ENCODE measurements at regions not wholly inside any gene's neighbourhood (a gene's known extent, or its start where the extent isn't known, plus 50 kb on each side); places are given as distances from the start of the nearest gene placed in this dataset.

- DNase-seq, result peak; percentile 40
These were observed 242.2 kb downstream of the ZNF516 start for GRCh38 chr18:76252880-76253279.

- DNase-seq, result no peak
These were observed 242.9 kb downstream of the ZNF516 start for GRCh38 chr18:76252139-76252538.

- DNase-seq, result no peak
These were observed 243.4 kb downstream of the ZNF516 start for GRCh38 chr18:76251691-76252090.

- DNase-seq, result no peak
These were observed 248.5 kb downstream of the ZNF516 start for GRCh38 chr18:76246590-76246989.

GRCh38 chr18:76234676-76235060, 260.4 kb downstream of the ZNF516 start:
- DNase-seq, result no peak

- no peak for DNase-seq
These were observed 261.0 kb downstream of the ZNF516 start for GRCh38 chr18:76233876-76234675.

- no peak for DNase-seq
These were observed 261.6 kb downstream of the ZNF516 start for GRCh38 chr18:76233406-76233805.

- no peak for DNase-seq
These were observed 262.3 kb downstream of the ZNF516 start for GRCh38 chr18:76232779-76233178.

- no peak for DNase-seq
These were observed 263.0 kb downstream of the ZNF516 start for GRCh38 chr18:76232010-76232409.

GRCh38 chr18:76231402-76231801, 263.6 kb downstream of the ZNF516 start:
- DNase-seq, result no peak

GRCh38 chr18:76230791-76231190, 264.3 kb downstream of the ZNF516 start:
- DNase-seq, result no peak

GRCh38 chr18:76228716-76229115, 266.3 kb downstream of the ZNF516 start:
- no peak for DNase-seq

- no peak for DNase-seq
These were observed 267.3 kb downstream of the ZNF516 start for GRCh38 chr18:76227759-76228158.

GRCh38 chr18:76223403-76223802, 271.6 kb downstream of the ZNF516 start:
- DNase-seq, result no peak

- no peak for DNase-seq
These were observed 276.0 kb downstream of the ZNF516 start for GRCh38 chr18:76219023-76219422.

- no peak for DNase-seq
These were observed 278.9 kb downstream of the ZNF516 start for GRCh38 chr18:76216096-76216495.

- DNase-seq, result no peak
These were observed 281.1 kb downstream of the ZNF516 start for GRCh38 chr18:76213991-76214390.

GRCh38 chr18:76212960-76213359, 282.1 kb downstream of the ZNF516 start:
- no peak for DNase-seq

GRCh38 chr18:76209597-76209996, 285.4 kb downstream of the ZNF516 start:
- no peak for DNase-seq

GRCh38 chr18:76208678-76209306, 286.2 kb downstream of the ZNF516 start:
- DNase-seq, result peak; percentile 25

GRCh38 chr18:76205906-76206305, 289.1 kb downstream of the ZNF516 start:
- DNase-seq, result no peak

- DNase-seq, result no peak
These were observed 291.5 kb downstream of the ZNF516 start for GRCh38 chr18:76203552-76203951.

GRCh38 chr18:76202322-76202721, 292.7 kb downstream of the ZNF516 start:
- DNase-seq, result no peak

GRCh38 chr18:76195601-76196000, 299.4 kb downstream of the ZNF516 start:
- no peak for DNase-seq

GRCh38 chr18:76188097-76188496, 306.9 kb downstream of the ZNF516 start:
- no peak for DNase-seq

All from RPMI8226 (cell line).